Fibroblast of peridontal ligament (primary cell): ENCODE measurements at regions not wholly inside any gene's neighbourhood (a gene's known extent, or its start where the extent isn't known, plus 50 kb on each side); places are given as distances from the start of the nearest gene placed in this dataset.

ENCODE experiments used
- DNase-seq: peaks from one replicate; pipeline ENCODE4 v3.0.0-alpha.2; 2010; ENCODE audit errors: extremely low read depth

GRCh38 chr4:129545599-129546278 is 449.8 kb downstream of the C4orf33 start:
- DNase-seq = no peak

GRCh38 chr4:129546531-129546930 is 450.6 kb downstream of the C4orf33 start:
- DNase-seq = no peak

- no peak for DNase-seq
Measured at GRCh38 chr4:129550281-129550785, 454.4 kb downstream of the C4orf33 start.

GRCh38 chr4:129561280-129561679 is 465.3 kb downstream of the C4orf33 start:
- no peak for DNase-seq

GRCh38 chr4:129561886-129562671 is 466.1 kb downstream of the C4orf33 start:
- DNase-seq = no peak

- no peak for DNase-seq
Measured at GRCh38 chr4:129565214-129565613, 469.3 kb downstream of the C4orf33 start.

GRCh38 chr4:129570326-129570725 is 474.4 kb downstream of the C4orf33 start:
- DNase-seq = no peak

GRCh38 chr4:129578336-129578735 is 482.4 kb downstream of the C4orf33 start:
- no peak for DNase-seq

GRCh38 chr4:129581305-129581704 is 485.4 kb downstream of the C4orf33 start:
- no peak for DNase-seq

- peak; percentile 3 for DNase-seq
Measured at GRCh38 chr4:129583868-129584267, 487.9 kb downstream of the C4orf33 start.

- DNase-seq = no peak
Measured at GRCh38 chr4:129598582-129598981, 502.6 kb downstream of the C4orf33 start.

- DNase-seq = no peak
Measured at GRCh38 chr4:129600898-129601297, 504.9 kb downstream of the C4orf33 start.

GRCh38 chr4:129602447-129602846 is 506.5 kb downstream of the C4orf33 start:
- no peak for DNase-seq

GRCh38 chr4:129603241-129603931 is 507.4 kb downstream of the C4orf33 start:
- DNase-seq = no peak

GRCh38 chr4:129604632-129605255 is 508.8 kb downstream of the C4orf33 start:
- no peak for DNase-seq

GRCh38 chr4:129614611-129615010 is 518.7 kb downstream of the C4orf33 start:
- no peak for DNase-seq

GRCh38 chr4:129622566-129622965 is 526.6 kb downstream of the C4orf33 start:
- no peak for DNase-seq

- no peak for DNase-seq
Measured at GRCh38 chr4:129623233-129623875, 527.4 kb downstream of the C4orf33 start.

- DNase-seq = peak; percentile 58
Measured at GRCh38 chr4:129641179-129641578, 545.2 kb downstream of the C4orf33 start.

GRCh38 chr4:129645461-129645860 is 549.5 kb downstream of the C4orf33 start:
- no peak for DNase-seq

- no peak for DNase-seq
Measured at GRCh38 chr4:129668092-129668491, 572.1 kb downstream of the C4orf33 start.
